ENCODE measurements at regions not wholly inside any gene's neighbourhood (a gene's known extent, or its start where the extent isn't known, plus 50 kb on each side); places are given as distances from the start of the nearest gene placed in this dataset.

- H3K27ac ChIP-seq = no peak overlapping the region
- TF ChIP-seq CTCF (conservative IDR thresholded peaks at IDR 0.05) = no peak
These were observed 408.3 kb downstream of the PDHA2 start for GRCh38 chr4:96248225-96248624.

- TF ChIP-seq CTCF (conservative IDR thresholded peaks at IDR 0.05) = no peak
- H3K27ac ChIP-seq = no peak overlapping the region
These were observed 420.3 kb downstream of the PDHA2 start for GRCh38 chr4:96260064-96260682.

- no peak for TF ChIP-seq CTCF (conservative IDR thresholded peaks at IDR 0.05)
- H3K27ac ChIP-seq = no peak overlapping the region
These were observed 422.2 kb downstream of the PDHA2 start for GRCh38 chr4:96262057-96262456.

GRCh38 chr4:96263291-96263690, 423.4 kb downstream of the PDHA2 start:
- H3K27ac ChIP-seq = no peak overlapping the region
- TF ChIP-seq CTCF (conservative IDR thresholded peaks at IDR 0.05) = no peak

GRCh38 chr4:96264941-96265463, 425.1 kb downstream of the PDHA2 start:
- TF ChIP-seq CTCF (conservative IDR thresholded peaks at IDR 0.05) = no peak
- no peak overlapping the region for H3K27ac ChIP-seq

GRCh38 chr4:96293806-96294205, 453.9 kb downstream of the PDHA2 start:
- TF ChIP-seq CTCF (conservative IDR thresholded peaks at IDR 0.05) = no peak
- H3K27ac ChIP-seq = no peak overlapping the region

GRCh38 chr4:96295143-96295741, 455.3 kb downstream of the PDHA2 start:
- H3K27ac ChIP-seq = no peak overlapping the region
- no peak for TF ChIP-seq CTCF (conservative IDR thresholded peaks at IDR 0.05)
